ENCODE measurements at regions not wholly inside any gene's neighbourhood (a gene's known extent, or its start where the extent isn't known, plus 50 kb on each side); places are given as distances from the start of the nearest gene placed in this dataset.

- DNase-seq = no peak
Observed at GRCh38 chr15:35736150-35736549, 190.2 kb upstream of the DPH6 start.

GRCh38 chr15:35737441-35737840 lies 191.5 kb upstream of the DPH6 start:
- DNase-seq = no peak

GRCh38 chr15:35738370-35738769 lies 192.4 kb upstream of the DPH6 start:
- no peak for DNase-seq

- no peak for DNase-seq
Observed at GRCh38 chr15:35740761-35741160, 194.8 kb upstream of the DPH6 start.

GRCh38 chr15:35741395-35741794 lies 195.4 kb upstream of the DPH6 start:
- DNase-seq = no peak

GRCh38 chr15:35741881-35742280 lies 195.9 kb upstream of the DPH6 start:
- no peak for DNase-seq

- no peak for DNase-seq
Observed at GRCh38 chr15:35743321-35743720, 197.4 kb upstream of the DPH6 start.

- no peak for DNase-seq
Observed at GRCh38 chr15:35746121-35746520, 200.2 kb upstream of the DPH6 start.

- DNase-seq = no peak
Observed at GRCh38 chr15:35748105-35748504, 202.1 kb upstream of the DPH6 start.

- no peak for DNase-seq
Observed at GRCh38 chr15:35750051-35750450, 204.1 kb upstream of the DPH6 start.

- peak; percentile 24 for DNase-seq
Observed at GRCh38 chr15:35751413-35752133, 205.6 kb upstream of the DPH6 start.

GRCh38 chr15:35752134-35752466 lies 206.1 kb upstream of the DPH6 start:
- DNase-seq = no peak

- DNase-seq = no peak
Observed at GRCh38 chr15:35753486-35753885, 207.5 kb upstream of the DPH6 start.

- DNase-seq = no peak
Observed at GRCh38 chr15:35755237-35755802, 209.4 kb upstream of the DPH6 start.

- no peak for DNase-seq
Observed at GRCh38 chr15:35756623-35757022, 210.7 kb upstream of the DPH6 start.

GRCh38 chr15:35757361-35757760 lies 211.4 kb upstream of the DPH6 start:
- no peak for DNase-seq

- no peak for DNase-seq
Observed at GRCh38 chr15:35757765-35758164, 211.8 kb upstream of the DPH6 start.

GRCh38 chr15:35764661-35765519 lies 218.9 kb upstream of the DPH6 start:
- DNase-seq = no peak

GRCh38 chr15:35768949-35769348 lies 223.0 kb upstream of the DPH6 start:
- DNase-seq = no peak

GRCh38 chr15:35769656-35770055 lies 223.7 kb upstream of the DPH6 start:
- no peak for DNase-seq

- no peak for DNase-seq
Observed at GRCh38 chr15:35771746-35772442, 225.9 kb upstream of the DPH6 start.

GRCh38 chr15:35774653-35775052 lies 228.7 kb upstream of the DPH6 start:
- no peak for DNase-seq

GRCh38 chr15:35775471-35775870 lies 229.5 kb upstream of the DPH6 start:
- no peak for DNase-seq

GRCh38 chr15:35777061-35777460 lies 231.1 kb upstream of the DPH6 start:
- no peak for DNase-seq

Data from CD4-positive, alpha-beta T cell treated with Interleukin-17A for 1 hour (primary cell).